ENCODE measurements at regions not wholly inside any gene's neighbourhood (a gene's known extent, or its start where the extent isn't known, plus 50 kb on each side); places are given as distances from the start of the nearest gene placed in this dataset.

GRCh38 chr10:130723704-130724103, 587.5 kb downstream of the GLRX3 start:
- TF ChIP-seq POLR2A (IDR thresholded peaks at IDR 0.05), result no peak
- no peak for TF ChIP-seq CTCF (IDR thresholded peaks at IDR 0.05)
